OCI-LY1 (cell line): ENCODE measurements at regions not wholly inside any gene's neighbourhood (a gene's known extent, or its start where the extent isn't known, plus 50 kb on each side); places are given as distances from the start of the nearest gene placed in this dataset.

ENCODE experiments used
- CTCF ChIP-seq: fragments of 200-600 bp; sonication (generic), shearing (Covaris generic); IDR thresholded peaks from 2 replicates; pipeline ENCODE4 v1.5.1; 2017; ENCODE audit warnings: mild to moderate bottlenecking, antibody characterized with exemption, low read length, moderate library complexity, mixed read lengths
- EZH2 ChIP-seq: fragments of 200-600 bp; sonication (generic), shearing (Covaris generic); IDR thresholded peaks from 2 replicates; pipeline ENCODE4 v1.8.0; 2017; ENCODE audit warnings: borderline replicate concordance, mixed run types, mild to moderate bottlenecking, antibody characterized with exemption, low read length, moderate library complexity, mixed read lengths

- no peak for TF ChIP-seq CTCF
- no peak for TF ChIP-seq EZH2
Observed at GRCh38 chr2:173629076-173629475, 274.4 kb downstream of the CDCA7 start.
